Ishikawa (cell line): ENCODE measurements at regions not wholly inside any gene's neighbourhood (a gene's known extent, or its start where the extent isn't known, plus 50 kb on each side); places are given as distances from the start of the nearest gene placed in this dataset.

Source experiments
- CEBPB ChIP-seq: IDR thresholded peaks from 2 replicates; pipeline ENCODE4 v1.6.1; 2012
- CREB1 ChIP-seq: IDR thresholded peaks from 2 replicates; pipeline ENCODE4 v1.6.1; 2012; ENCODE audit warnings: low read depth
- EGR1 ChIP-seq: IDR thresholded peaks from 2 replicates; pipeline ENCODE4 v1.6.1; 2012
- EP300 ChIP-seq: IDR thresholded peaks from 2 replicates; pipeline ENCODE4 v1.6.1; 2012; ENCODE audit warnings: borderline replicate concordance
- FOXM1 ChIP-seq: IDR thresholded peaks from 2 replicates; pipeline ENCODE4 v1.6.1; 2012; ENCODE audit warnings: low read depth, borderline replicate concordance
- NFIC ChIP-seq: IDR thresholded peaks from 2 replicates; pipeline ENCODE4 v1.6.1; 2012
- RAD21 ChIP-seq: IDR thresholded peaks from 2 replicates; pipeline ENCODE4 v1.6.1; 2012; ENCODE audit warnings: low read depth
- TAF1 ChIP-seq: IDR thresholded peaks from 2 replicates; pipeline ENCODE4 v1.6.1; 2012; ENCODE audit warnings: low read depth, mild to moderate bottlenecking
- TCF12 ChIP-seq: IDR thresholded peaks from 2 replicates; pipeline ENCODE4 v1.6.1; 2012; ENCODE audit warnings: low read depth
- TEAD4 ChIP-seq: IDR thresholded peaks from 2 replicates; pipeline ENCODE4 v1.6.1; 2012
- YY1 ChIP-seq: IDR thresholded peaks from 2 replicates; pipeline ENCODE4 v1.6.1; 2012; ENCODE audit warnings: low read depth
- ZBTB7A ChIP-seq: IDR thresholded peaks from 2 replicates; pipeline ENCODE4 v1.6.1; 2012; ENCODE audit warnings: low read depth
- TF ChIP-seq, protein P1 (sequence below): IDR thresholded peaks from 2 replicates; pipeline ENCODE4 v1.6.1; 2012; ENCODE audit warnings: low read depth, mild to moderate bottlenecking
- TF ChIP-seq, protein P2 (sequence below): IDR thresholded peaks from 2 replicates; pipeline ENCODE4 v1.6.1; 2012
- TF ChIP-seq, protein P3 (sequence below): IDR thresholded peaks from 2 replicates; pipeline ENCODE4 v1.6.1; 2012

DNA sequence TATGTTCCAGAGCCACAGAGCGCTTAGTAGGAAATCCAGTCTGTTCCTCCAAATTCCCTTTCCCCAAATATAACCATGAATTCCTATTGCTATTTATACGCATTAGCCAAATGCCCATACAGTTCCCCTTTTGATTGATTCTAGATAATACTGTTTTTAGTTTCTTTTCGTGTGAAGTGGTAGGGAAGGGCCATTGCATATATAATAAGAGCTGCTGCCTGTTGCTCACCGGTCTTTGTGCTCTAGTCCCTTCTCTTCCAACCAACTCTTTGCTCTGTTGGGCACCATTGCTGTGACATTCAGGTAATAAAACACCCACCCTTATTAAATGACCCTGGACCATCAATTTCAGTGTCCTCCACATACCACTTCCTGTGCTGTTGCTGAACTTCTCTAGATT, 379.9 kb upstream of the KCNMB2 start:
- no peak for TF ChIP-seq ZBTB7A
- TF ChIP-seq CEBPB, result no peak
- TF ChIP-seq YY1, result no peak
- TF ChIP-seq FOXM1, result no peak
- TF ChIP-seq, protein P1, sequence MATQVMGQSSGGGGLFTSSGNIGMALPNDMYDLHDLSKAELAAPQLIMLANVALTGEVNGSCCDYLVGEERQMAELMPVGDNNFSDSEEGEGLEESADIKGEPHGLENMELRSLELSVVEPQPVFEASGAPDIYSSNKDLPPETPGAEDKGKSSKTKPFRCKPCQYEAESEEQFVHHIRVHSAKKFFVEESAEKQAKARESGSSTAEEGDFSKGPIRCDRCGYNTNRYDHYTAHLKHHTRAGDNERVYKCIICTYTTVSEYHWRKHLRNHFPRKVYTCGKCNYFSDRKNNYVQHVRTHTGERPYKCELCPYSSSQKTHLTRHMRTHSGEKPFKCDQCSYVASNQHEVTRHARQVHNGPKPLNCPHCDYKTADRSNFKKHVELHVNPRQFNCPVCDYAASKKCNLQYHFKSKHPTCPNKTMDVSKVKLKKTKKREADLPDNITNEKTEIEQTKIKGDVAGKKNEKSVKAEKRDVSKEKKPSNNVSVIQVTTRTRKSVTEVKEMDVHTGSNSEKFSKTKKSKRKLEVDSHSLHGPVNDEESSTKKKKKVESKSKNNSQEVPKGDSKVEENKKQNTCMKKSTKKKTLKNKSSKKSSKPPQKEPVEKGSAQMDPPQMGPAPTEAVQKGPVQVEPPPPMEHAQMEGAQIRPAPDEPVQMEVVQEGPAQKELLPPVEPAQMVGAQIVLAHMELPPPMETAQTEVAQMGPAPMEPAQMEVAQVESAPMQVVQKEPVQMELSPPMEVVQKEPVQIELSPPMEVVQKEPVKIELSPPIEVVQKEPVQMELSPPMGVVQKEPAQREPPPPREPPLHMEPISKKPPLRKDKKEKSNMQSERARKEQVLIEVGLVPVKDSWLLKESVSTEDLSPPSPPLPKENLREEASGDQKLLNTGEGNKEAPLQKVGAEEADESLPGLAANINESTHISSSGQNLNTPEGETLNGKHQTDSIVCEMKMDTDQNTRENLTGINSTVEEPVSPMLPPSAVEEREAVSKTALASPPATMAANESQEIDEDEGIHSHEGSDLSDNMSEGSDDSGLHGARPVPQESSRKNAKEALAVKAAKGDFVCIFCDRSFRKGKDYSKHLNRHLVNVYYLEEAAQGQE, result no peak
- no peak for TF ChIP-seq TEAD4
- TF ChIP-seq EGR1, result no peak

DNA sequence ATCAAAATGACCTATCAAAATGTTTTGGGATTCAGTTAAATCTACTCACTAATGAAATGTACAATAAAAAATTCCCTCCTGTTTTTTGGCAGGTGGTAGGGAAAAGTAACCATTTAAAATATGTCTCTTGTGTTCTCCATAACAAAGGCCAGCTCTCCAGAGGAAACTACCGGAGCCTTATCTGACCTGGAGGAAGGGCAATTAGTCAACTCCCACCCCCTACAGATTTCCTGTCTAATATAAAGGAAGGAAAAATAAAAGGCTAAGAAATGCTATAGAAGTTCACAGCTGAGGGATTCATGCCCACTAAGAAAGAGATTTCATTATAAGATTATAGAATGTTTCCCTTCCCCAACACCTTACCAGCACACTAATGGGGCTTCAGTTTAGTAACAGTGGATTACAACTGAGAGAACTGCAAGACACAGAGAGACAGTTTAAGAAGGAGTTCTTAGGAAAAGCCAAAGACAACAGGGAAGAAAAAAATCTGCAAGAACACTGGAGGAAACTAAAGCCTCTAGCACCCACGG, 376.5 kb upstream of the KCNMB2 start:
- no peak for TF ChIP-seq CEBPB
- TF ChIP-seq, protein P1, result no peak
- no peak for TF ChIP-seq EGR1
- TF ChIP-seq TEAD4, result no peak

DNA sequence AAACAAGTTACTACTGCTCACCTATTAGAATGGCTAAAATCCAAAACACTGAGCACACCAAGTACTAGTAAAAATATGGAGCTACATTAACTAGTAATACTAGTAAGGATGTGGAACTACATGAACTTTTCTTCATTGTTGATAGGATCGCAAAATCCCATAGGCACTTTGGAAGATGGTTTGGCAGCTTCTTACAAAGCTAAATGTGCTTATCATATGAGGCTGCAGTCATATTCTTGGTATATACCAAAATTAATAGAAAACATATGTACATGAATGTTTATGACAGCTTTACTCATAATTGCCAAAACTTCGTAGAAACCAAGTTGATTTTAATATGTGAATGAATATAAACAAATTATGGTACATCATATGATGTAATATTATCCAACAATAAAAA, 366.8 kb upstream of the KCNMB2 start:
- TF ChIP-seq CEBPB, result no peak
- TF ChIP-seq, protein P2, sequence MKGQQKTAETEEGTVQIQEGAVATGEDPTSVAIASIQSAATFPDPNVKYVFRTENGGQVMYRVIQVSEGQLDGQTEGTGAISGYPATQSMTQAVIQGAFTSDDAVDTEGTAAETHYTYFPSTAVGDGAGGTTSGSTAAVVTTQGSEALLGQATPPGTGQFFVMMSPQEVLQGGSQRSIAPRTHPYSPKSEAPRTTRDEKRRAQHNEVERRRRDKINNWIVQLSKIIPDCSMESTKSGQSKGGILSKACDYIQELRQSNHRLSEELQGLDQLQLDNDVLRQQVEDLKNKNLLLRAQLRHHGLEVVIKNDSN, result no peak
- TF ChIP-seq, protein P1, result no peak
- TF ChIP-seq EP300, result no peak
- no peak for TF ChIP-seq TCF12
- no peak for TF ChIP-seq ZBTB7A
- no peak for TF ChIP-seq NFIC
- TF ChIP-seq, protein P3, sequence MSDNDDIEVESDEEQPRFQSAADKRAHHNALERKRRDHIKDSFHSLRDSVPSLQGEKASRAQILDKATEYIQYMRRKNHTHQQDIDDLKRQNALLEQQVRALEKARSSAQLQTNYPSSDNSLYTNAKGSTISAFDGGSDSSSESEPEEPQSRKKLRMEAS, result no peak
- TF ChIP-seq FOXM1, result no peak
- TF ChIP-seq CREB1, result no peak
- no peak for TF ChIP-seq RAD21
- no peak for TF ChIP-seq EGR1
- TF ChIP-seq TEAD4, result no peak
- no peak for TF ChIP-seq TAF1

DNA sequence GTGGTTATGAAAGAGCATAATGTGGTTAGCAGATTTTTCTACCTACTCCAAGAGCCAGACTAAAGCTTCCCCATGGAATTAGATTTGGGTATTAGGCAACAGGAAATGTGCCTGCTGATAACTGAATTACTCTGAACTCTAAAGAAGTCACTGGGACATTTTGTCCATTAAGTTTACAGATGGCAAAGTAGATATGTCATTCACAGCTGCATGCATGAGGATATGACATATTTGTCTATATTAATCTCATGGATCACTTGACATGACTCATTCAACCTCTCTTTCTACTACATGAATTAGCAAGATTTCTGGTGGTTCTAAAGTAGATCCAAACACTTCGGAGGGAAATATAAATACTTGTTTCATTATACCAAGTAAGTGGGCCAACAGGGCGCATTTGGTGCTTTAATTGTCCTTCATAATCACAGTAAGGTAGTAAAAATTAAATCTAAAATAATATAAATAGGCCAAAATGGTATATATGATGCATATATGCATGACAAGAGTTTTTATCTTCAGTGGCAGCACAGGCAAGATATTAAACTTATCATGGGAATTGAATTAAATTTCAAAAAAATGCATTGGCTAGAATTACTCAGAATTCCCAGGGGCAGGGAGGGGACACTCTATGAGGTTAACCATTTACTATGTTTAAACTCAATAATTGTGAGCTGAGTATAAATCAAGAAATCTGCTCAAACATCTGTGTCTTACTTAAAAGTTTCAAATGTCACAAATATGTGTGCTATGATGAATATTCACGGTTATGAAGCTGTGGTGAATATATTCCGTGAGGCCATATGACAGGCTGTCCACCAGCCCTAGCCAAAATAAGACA, 365.3 kb upstream of the KCNMB2 start:
- no peak for TF ChIP-seq EGR1
- TF ChIP-seq RAD21, result no peak
- TF ChIP-seq ZBTB7A, result no peak
- TF ChIP-seq NFIC, result no peak
- TF ChIP-seq, protein P2, result no peak
- no peak for TF ChIP-seq TEAD4
- no peak for TF ChIP-seq YY1
- TF ChIP-seq TCF12, result no peak
- TF ChIP-seq TAF1, result no peak
- TF ChIP-seq FOXM1, result no peak
- TF ChIP-seq CREB1, result no peak
- TF ChIP-seq CEBPB, result no peak
- TF ChIP-seq EP300, result no peak
- TF ChIP-seq, protein P3, result no peak
